ENCODE measurements at regions not wholly inside any gene's neighbourhood (a gene's known extent, or its start where the extent isn't known, plus 50 kb on each side); places are given as distances from the start of the nearest gene placed in this dataset.

- DNase-seq (ENCODE audit: low read depth in 3 of 3, low spot score in 1 of 3): no peak
Observed at GRCh38 chr18:8458546-8459215, 150.6 kb upstream of the RAB12 start.

- DNase-seq (ENCODE audit: low read depth in 3 of 3, low spot score in 1 of 3): no peak
Observed at GRCh38 chr18:8460748-8461147, 148.5 kb upstream of the RAB12 start.

GRCh38 chr18:8461544-8461943 lies 147.7 kb upstream of the RAB12 start:
- DNase-seq (ENCODE audit: low read depth in 3 of 3, low spot score in 1 of 3): no peak

- DNase-seq (ENCODE audit: low read depth in 3 of 3, low spot score in 1 of 3): no peak
Observed at GRCh38 chr18:8462651-8463185, 146.5 kb upstream of the RAB12 start.

- no peak for DNase-seq (ENCODE audit: low read depth in 3 of 3, low spot score in 1 of 3)
Observed at GRCh38 chr18:8463791-8464190, 145.4 kb upstream of the RAB12 start.

GRCh38 chr18:8468191-8468590 lies 141.0 kb upstream of the RAB12 start:
- DNase-seq (ENCODE audit: low read depth in 3 of 3, low spot score in 1 of 3): no peak

GRCh38 chr18:8468921-8469335 lies 140.3 kb upstream of the RAB12 start:
- no peak for DNase-seq (ENCODE audit: low read depth in 3 of 3, low spot score in 1 of 3)

- DNase-seq (ENCODE audit: low read depth in 3 of 3, low spot score in 1 of 3): no peak
Observed at GRCh38 chr18:8469544-8470130, 139.6 kb upstream of the RAB12 start.

- no peak for DNase-seq (ENCODE audit: low read depth in 3 of 3, low spot score in 1 of 3)
Observed at GRCh38 chr18:8471372-8471771, 137.9 kb upstream of the RAB12 start.

- DNase-seq (ENCODE audit: low read depth in 3 of 3, low spot score in 1 of 3): no peak
Observed at GRCh38 chr18:8474661-8475060, 134.6 kb upstream of the RAB12 start.

GRCh38 chr18:8477615-8478014 lies 131.6 kb upstream of the RAB12 start:
- DNase-seq (ENCODE audit: low read depth in 3 of 3, low spot score in 1 of 3): no peak

GRCh38 chr18:8478166-8478967 lies 130.9 kb upstream of the RAB12 start:
- DNase-seq (ENCODE audit: low read depth in 3 of 3, low spot score in 1 of 3): peak in 2 of 3 donors; percentile 9 to 46

GRCh38 chr18:8478968-8479370 lies 130.3 kb upstream of the RAB12 start:
- no peak for DNase-seq (ENCODE audit: low read depth in 3 of 3, low spot score in 1 of 3)

- no peak for DNase-seq (ENCODE audit: low read depth in 3 of 3, low spot score in 1 of 3)
Observed at GRCh38 chr18:8479789-8480188, 129.4 kb upstream of the RAB12 start.

- no peak for DNase-seq (ENCODE audit: low read depth in 3 of 3, low spot score in 1 of 3)
Observed at GRCh38 chr18:8480506-8481328, 128.5 kb upstream of the RAB12 start.

- DNase-seq (ENCODE audit: low read depth in 3 of 3, low spot score in 1 of 3): no peak
Observed at GRCh38 chr18:8484951-8485350, 124.3 kb upstream of the RAB12 start.

GRCh38 chr18:8489761-8490160 lies 119.5 kb upstream of the RAB12 start:
- no peak for DNase-seq (ENCODE audit: low read depth in 3 of 3, low spot score in 1 of 3)

- no peak for DNase-seq (ENCODE audit: low read depth in 3 of 3, low spot score in 1 of 3)
Observed at GRCh38 chr18:8491516-8491915, 117.7 kb upstream of the RAB12 start.

- DNase-seq (ENCODE audit: low read depth in 3 of 3, low spot score in 1 of 3): no peak
Observed at GRCh38 chr18:8493141-8493540, 116.1 kb upstream of the RAB12 start.

GRCh38 chr18:8496186-8496585 lies 113.1 kb upstream of the RAB12 start:
- DNase-seq (ENCODE audit: low read depth in 3 of 3, low spot score in 1 of 3): no peak

- DNase-seq (ENCODE audit: low read depth in 3 of 3, low spot score in 1 of 3): no peak
Observed at GRCh38 chr18:8498905-8499304, 110.3 kb upstream of the RAB12 start.
